Ovary (tissue), 3 donors: ENCODE measurements at regions not wholly inside any gene's neighbourhood (a gene's known extent, or its start where the extent isn't known, plus 50 kb on each side); places are given as distances from the start of the nearest gene placed in this dataset.

Experiments
- EP300 ChIP-seq: sonication (generic); formaldehyde crosslinking; IDR thresholded peaks from one replicate; pipeline ENCODE4 v1.6.1; 2017; ENCODE audit warnings: antibody characterized with exemption
- POLR2A ChIP-seq: fragments of 450-650 bp; IDR thresholded peaks from one replicate; pipeline ENCODE4 v1.6.1; 2017; ENCODE audit warnings: antibody characterized with exemption, mild to moderate bottlenecking, moderate library complexity
- TF ChIP-seq, protein P1 (sequence below), 3 donors: fragments of 450-650 bp in 2 of 3; fragments of 200-600 bp in 1 of 3; IDR thresholded peaks; one replicate each; pipeline versions ENCODE4 v1.5.1 to v1.8.0; 2016 to 2022; ENCODE audit warnings: antibody characterized with exemption in 3 of 3, mild to moderate bottlenecking in 1 of 3
- donor health status: DM: no; HTN: no; CAD: no.

DNA sequence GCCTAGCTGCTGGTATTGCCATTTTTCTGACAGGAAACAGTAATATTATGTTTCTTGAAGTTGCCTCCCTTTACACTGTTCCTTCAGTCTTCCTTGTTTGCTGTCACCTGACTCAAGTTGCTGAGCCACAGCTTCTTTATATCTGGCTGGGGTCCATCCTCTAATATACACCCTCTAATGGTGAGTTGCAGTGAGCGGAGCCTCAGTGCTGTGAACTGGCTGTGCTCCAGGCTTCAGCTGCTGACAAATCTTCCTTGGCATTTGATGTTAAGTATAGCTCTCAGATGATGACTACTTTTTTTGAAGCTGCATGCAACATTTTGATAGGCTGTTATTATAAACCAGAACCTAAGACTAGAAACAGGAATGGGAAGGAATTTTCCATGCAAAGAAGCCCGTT, 366.7 kb downstream of the NUP35 start:
- TF ChIP-seq, protein P1, sequence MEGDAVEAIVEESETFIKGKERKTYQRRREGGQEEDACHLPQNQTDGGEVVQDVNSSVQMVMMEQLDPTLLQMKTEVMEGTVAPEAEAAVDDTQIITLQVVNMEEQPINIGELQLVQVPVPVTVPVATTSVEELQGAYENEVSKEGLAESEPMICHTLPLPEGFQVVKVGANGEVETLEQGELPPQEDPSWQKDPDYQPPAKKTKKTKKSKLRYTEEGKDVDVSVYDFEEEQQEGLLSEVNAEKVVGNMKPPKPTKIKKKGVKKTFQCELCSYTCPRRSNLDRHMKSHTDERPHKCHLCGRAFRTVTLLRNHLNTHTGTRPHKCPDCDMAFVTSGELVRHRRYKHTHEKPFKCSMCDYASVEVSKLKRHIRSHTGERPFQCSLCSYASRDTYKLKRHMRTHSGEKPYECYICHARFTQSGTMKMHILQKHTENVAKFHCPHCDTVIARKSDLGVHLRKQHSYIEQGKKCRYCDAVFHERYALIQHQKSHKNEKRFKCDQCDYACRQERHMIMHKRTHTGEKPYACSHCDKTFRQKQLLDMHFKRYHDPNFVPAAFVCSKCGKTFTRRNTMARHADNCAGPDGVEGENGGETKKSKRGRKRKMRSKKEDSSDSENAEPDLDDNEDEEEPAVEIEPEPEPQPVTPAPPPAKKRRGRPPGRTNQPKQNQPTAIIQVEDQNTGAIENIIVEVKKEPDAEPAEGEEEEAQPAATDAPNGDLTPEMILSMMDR (IDR thresholded peaks at IDR 0.05) = no peak
- TF ChIP-seq POLR2A (no peak), EP300 (no peak)
